Gastrocnemius medialis (tissue), 4 donors: ENCODE measurements at regions not wholly inside any gene's neighbourhood (a gene's known extent, or its start where the extent isn't known, plus 50 kb on each side); places are given as distances from the start of the nearest gene placed in this dataset.

Source experiments
- CTCF ChIP-seq, 5 experiments: fragments of 450-650 bp in 3 of 5; fragments of 200-600 bp in 2 of 5; sonication (generic) in 2 of 5; IDR thresholded peaks in 4 of 5; conservative IDR thresholded peaks in 1 of 5; 1 replicate in 4 of 5; 2 replicates in 1 of 5; pipeline ENCODE4 v1.5.1; 2016 to 2019; ENCODE audit warnings: antibody characterized with exemption in 5 of 5, mild to moderate bottlenecking in 3 of 5, moderate library complexity in 3 of 5
- POLR2A ChIP-seq, 2 donors: fragments of 450-650 bp; IDR thresholded peaks; one replicate each; pipeline ENCODE4 v1.6.1; 2017; ENCODE audit warnings: antibody characterized with exemption in 2 of 2, mild to moderate bottlenecking in 2 of 2, moderate library complexity in 2 of 2

- TF ChIP-seq CTCF (IDR thresholded peaks at IDR 0.05 in 4 of 5, conservative IDR thresholded peaks at IDR 0.05 in 1 of 5) (no peak), POLR2A (IDR thresholded peaks at IDR 0.05) (no peak)
These were observed 70.1 kb upstream of the VRK1 start for GRCh38 chr14:96727073-96727472.
